ENCODE measurements at regions not wholly inside any gene's neighbourhood (a gene's known extent, or its start where the extent isn't known, plus 50 kb on each side); places are given as distances from the start of the nearest gene placed in this dataset.

- DNase-seq (ENCODE audit: low spot score) (no peak), ATAC-seq (ENCODE audit: low FRiP score) (no peak)
- TF ChIP-seq CTCF (IDR thresholded peaks at IDR 0.05): no peak
These were observed 496.5 kb downstream of the VRK1 start for GRCh38 chr14:97293659-97294058.

- ATAC-seq (ENCODE audit: low FRiP score) (no peak), DNase-seq (ENCODE audit: low spot score) (no peak)
- no peak for TF ChIP-seq CTCF (IDR thresholded peaks at IDR 0.05)
These were observed 498.0 kb downstream of the VRK1 start for GRCh38 chr14:97295108-97295710.

- no peak for DNase-seq (ENCODE audit: low spot score)
- no peak for TF ChIP-seq CTCF (IDR thresholded peaks at IDR 0.05)
These were observed 499.0 kb downstream of the VRK1 start for GRCh38 chr14:97296176-97296575.

GRCh38 chr14:97297100-97297499, 499.9 kb downstream of the VRK1 start:
- ATAC-seq (ENCODE audit: low FRiP score): no peak
- no peak for TF ChIP-seq CTCF (IDR thresholded peaks at IDR 0.05)
- DNase-seq (ENCODE audit: low spot score): no peak

More at GRCh38 chr14:97296176-97296575, 499.0 kb downstream of the VRK1 start:
- no peak for ATAC-seq (ENCODE audit: low FRiP score)

GRCh38 chr14:97298331-97298730, 501.1 kb downstream of the VRK1 start:
- DNase-seq (ENCODE audit: low spot score): no peak
- no peak for TF ChIP-seq CTCF (IDR thresholded peaks at IDR 0.05)
- no peak for ATAC-seq (ENCODE audit: low FRiP score)

- DNase-seq (ENCODE audit: low spot score): no peak
- no peak for ATAC-seq (ENCODE audit: low FRiP score)
- no peak for TF ChIP-seq CTCF (IDR thresholded peaks at IDR 0.05)
These were observed 501.6 kb downstream of the VRK1 start for GRCh38 chr14:97298736-97299135.

GRCh38 chr14:97299661-97300060, 502.5 kb downstream of the VRK1 start:
- DNase-seq (ENCODE audit: low spot score) (no peak), ATAC-seq (ENCODE audit: low FRiP score) (no peak)
- no peak for TF ChIP-seq CTCF (IDR thresholded peaks at IDR 0.05)

Data from omental fat pad (tissue), 3 donors.